GM18868 (cell line): ENCODE measurements at regions not wholly inside any gene's neighbourhood (a gene's known extent, or its start where the extent isn't known, plus 50 kb on each side); places are given as distances from the start of the nearest gene placed in this dataset.

Source experiments
- ATAC-seq: cut with Tn5 transposase; IDR thresholded peaks from one replicate; pipeline ENCODE4 v1.9.1; 2021; ENCODE audit warnings: mild to moderate bottlenecking, moderate library complexity; ENCODE audit not compliant: unreplicated experiment

- ATAC-seq: peak; percentile 76
These were observed 157.4 kb upstream of the ZNF217 start for GRCh38 chr20:53750827-53751619.

DNA sequence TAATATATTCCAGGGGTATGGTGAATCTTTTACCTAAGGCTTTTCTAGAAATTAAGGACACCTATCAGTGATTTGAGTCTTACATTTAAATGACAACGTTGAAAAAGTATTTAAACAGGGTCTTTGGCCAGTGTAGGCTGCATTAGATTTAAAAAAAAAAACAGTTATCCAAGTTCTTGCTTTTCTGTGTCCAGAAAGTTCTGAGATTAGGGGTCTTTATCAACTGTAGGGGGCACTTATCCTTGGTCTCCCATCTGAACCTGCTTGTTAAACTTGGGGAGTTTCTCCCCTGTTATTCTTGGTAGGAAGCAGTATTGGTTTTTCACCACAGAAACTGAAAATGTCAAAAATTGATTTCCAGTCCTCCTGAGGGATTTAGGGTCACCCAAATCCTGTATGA lies 155.9 kb upstream of the ZNF217 start:
- ATAC-seq: no peak

GRCh38 chr20:53748821-53749421 lies 155.3 kb upstream of the ZNF217 start:
- ATAC-seq: no peak

GRCh38 chr20:53748176-53748575 lies 154.5 kb upstream of the ZNF217 start:
- ATAC-seq: no peak

GRCh38 chr20:53743607-53744260 lies 150.1 kb upstream of the ZNF217 start:
- no peak for ATAC-seq

DNA sequence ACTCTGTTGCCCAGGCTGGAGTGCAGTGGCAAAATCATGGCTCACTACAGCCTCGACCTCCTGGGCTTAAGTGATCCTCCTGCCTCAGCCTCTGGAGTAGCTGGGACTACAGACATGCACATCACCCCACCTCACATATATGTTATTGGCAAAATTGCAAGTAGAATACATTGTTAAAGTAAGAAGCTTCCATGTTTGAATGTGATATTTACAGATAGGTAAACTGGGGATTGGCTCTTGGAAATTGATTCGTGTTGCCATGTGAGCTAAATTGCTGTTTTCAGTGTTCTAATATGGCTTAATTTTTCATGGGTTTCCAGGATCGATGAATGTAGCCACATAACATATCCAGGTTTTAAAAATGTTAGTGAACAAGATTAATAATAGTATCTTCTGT lies 149.0 kb upstream of the ZNF217 start:
- no peak for ATAC-seq

DNA sequence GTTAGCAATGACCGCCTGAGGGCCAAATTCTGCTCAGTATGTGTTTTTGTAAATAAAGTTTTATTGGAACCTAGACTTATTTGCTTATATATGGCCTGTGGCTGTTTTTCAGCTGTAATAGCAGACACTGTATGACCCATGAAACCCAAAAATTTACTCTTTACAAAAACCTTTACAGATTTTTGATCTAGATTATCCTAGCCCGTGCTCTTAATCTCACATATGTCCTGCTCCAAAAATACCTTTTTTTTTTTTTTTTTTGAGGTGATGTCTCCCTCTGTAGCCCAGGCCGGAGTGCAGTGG lies 148.0 kb upstream of the ZNF217 start:
- ATAC-seq: no peak

DNA sequence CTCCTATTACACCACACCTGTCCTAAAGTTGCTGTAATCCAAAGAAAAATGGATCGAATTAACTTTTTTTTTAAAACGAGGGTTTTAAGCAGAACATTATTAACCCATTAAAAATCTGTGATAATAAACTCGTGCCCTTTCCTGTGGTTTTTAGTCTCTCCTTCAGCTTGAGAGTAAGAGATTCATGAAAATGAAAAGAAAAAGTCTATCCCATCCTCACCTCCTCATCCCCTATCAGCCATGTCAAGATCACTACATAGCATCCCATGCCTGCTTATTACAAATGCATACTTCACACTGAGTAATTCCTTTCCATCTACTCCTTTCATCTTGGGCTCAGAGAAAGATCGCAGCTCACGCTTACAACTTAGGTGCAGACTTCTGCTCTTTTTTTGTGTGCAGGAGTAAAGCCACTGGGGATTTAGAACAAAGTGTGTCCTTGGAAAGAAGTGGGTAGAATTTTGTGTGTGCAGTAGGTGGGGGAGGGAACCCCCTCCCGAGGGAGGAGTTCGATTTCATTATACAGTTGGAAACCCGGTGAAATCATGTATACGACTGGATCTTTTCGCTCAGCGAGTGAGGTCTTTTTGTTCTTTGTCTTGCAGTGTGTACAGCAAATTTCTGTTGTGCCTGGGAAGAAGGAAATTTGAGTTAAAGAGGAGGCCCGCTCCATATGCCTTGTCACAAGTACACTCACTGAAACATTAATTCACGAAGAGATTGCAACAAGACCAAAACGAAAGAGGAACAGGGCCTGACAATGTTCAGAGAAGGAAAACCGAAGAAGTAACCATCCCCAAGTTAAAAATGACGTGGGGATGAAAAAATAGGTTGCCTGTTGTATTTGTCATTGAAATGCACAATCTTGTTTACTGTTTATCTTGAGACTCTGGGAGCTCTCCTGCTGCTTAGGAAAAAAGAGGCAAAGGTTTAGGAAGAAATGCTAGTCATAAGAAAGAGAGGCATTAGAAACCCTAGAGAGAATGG lies 146.5 kb upstream of the ZNF217 start:
- ATAC-seq: peak; percentile 35

- no peak for ATAC-seq
These were observed 145.5 kb upstream of the ZNF217 start for GRCh38 chr20:53738945-53739798.

DNA sequence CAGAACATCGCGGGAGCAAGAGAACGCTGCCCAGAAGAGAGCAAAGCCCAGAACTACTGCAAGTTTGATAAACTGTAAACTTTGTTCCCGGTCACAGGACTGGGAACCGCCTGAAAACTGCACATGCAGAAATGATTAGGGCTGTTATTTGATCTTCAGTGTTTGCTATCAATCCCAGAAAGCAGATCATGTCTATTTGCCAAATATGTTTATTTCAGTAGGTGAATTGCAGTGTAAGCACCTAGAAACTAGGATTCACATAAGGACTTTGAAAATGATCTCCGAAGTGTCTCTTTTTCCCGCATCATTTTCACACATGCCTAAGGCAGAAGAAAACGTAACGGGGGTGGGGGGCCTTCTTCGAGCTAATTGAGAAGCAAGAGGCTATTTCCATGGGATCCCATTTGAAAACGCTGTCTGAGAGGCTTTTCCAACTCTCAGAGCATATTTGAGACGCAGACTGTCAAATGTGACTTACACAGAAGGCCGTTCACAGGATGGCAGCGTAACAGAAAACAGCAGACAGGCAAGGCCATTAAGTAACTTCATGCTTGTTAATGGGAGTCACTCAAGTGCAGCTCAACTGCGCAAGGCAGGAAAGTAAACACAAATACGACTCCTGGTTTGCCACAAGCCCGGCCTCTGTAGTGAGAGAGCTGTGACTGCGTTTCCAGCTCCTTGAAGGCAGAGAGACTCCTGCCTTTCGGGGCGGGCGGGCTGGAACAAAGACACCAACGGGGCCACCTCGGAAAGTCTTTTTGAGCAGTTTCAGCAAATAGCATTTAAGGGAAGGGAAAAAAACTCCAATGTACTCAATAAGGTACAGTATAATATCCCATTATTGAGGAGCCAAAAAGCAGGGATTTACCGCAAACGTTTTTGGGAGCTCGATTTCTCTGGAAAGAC lies 144.7 kb upstream of the ZNF217 start:
- ATAC-seq: no peak

DNA sequence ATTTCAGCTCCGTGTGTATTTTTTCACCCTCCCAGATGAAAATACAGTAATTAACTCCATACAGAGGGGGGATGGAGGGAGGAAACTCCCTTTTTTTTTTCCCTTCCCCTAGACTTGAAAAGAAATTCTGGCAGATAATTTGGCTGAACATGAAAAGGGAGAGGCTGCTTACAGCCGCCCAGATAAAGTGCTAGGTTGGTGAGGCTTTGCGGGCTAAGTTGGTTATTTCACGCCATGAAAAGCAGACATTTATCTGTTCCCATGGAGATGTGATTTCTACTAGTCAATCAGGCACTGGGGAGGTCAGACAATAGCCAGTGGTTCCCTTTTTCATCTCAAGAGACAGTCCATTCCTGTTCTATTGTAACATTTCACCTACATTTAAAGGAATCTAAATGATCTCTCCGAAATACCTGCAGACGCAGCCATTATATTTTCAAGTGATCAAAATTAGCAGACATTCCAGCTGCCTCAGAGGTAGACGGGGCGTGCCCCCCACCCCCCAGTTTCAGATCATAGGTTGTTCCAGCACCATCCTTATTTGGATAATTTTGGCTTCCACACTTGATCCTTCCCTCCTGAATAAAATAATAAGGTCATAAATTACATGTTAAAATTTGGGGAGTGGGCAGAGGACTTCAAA lies 143.9 kb upstream of the ZNF217 start:
- ATAC-seq: no peak

- peak; percentile 57 for ATAC-seq
These were observed 143.2 kb upstream of the ZNF217 start for GRCh38 chr20:53736757-53737395.

DNA sequence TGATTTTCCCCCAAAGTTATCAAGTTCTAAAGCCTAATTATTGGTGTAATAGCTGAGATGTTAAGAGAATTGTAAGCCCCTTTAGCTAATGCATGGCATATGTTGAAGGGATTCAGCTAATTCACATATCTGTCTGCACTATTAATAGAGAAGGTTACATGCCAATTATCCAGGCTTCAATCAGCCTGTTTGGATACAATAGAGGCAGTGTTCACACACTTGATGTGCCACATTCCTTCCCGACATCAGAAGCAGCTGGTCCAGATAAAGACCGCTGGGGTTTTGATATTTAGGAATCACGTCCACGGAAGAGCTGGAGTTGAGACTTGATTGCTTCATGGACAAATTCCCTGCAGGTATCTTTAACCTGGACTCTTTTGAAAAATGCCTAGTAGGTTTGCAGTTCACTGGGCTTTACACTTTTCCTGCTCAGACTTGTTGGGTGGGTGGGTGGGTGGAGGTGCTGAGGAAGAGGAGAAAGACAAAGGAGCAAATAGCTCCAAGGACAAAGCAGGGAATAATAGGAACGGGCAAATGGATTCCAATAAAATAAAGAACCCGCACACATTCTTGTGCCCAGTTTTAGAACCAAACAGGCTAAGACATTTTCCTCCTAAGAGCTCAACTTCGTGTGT lies 142.6 kb upstream of the ZNF217 start:
- ATAC-seq: no peak

DNA sequence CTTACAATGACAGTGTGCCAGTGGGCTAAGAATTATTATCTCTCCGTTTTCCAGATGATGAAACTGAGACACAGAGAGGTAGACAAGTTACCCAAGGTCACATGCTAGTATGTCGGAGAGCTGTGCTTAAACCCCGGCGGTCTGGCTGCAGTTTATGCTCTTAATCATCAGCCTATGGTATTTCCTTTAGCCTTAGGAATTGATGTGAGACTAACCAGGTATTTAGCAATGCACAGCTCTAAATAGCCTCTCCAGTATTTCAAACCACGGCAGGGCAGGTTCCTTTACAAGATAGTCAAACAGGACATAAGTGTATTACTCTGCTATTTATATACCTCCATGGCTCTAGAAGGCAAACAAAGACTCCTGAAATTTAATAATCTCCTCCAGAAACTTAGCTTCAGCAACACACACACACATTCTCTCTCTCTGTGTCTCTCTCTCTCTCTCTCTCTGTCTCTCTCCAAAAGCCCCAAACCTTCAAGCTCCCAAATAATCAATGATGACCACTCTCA lies 142.0 kb upstream of the ZNF217 start:
- ATAC-seq: no peak

- no peak for ATAC-seq
These were observed 140.5 kb upstream of the ZNF217 start for GRCh38 chr20:53734006-53734688.

- no peak for ATAC-seq
These were observed 138.0 kb upstream of the ZNF217 start for GRCh38 chr20:53731595-53731994.

DNA sequence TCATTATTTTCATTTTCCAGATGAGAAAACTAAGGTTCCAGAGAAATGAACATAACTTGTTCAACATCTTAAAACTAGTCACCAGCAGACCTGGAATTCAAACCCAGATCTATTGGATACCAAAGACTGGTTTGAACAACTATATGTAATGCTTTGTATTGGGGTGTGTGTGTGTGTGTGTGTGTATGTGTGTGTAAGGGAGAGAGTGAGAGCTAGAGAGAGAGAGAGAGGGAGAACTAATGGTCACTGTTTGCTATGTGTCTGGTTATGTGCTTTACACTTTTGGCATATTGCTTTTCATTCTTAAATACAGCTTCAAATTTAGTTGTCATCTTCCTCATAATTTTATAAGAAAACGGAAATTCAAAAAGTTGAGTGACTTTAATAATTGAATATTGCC lies 134.7 kb upstream of the ZNF217 start:
- no peak for ATAC-seq
